ENCODE measurements at regions not wholly inside any gene's neighbourhood (a gene's known extent, or its start where the extent isn't known, plus 50 kb on each side); places are given as distances from the start of the nearest gene placed in this dataset.

DNA sequence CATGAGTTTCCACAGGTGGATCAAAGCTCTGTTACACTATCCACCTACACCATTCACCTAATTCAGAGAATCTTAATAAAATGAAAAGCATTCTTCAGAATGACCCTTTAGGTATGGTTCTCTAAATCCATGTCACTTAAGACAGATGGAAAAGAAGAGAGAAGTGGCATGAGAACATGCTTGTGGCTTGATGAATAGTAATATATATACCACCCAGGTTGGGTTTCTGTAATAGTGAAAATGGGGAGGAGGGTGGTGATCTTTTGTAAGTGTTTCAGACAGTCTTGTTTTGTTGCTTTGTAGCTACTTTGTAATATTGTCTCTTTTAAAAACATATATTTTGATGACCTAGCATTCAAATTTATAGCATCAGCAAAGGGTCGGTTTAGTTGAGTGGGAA is 469.8 kb downstream of the USP25 start:
- no TSS peak for BruUV-seq (replicated peaks)
- CTCF ChIA-PET = no interaction called here
- no peaks in the 10 kb centered on the region for H3K27me3 Mint-ChIP-seq (ENCODE audit: unreplicated experiment)

DNA sequence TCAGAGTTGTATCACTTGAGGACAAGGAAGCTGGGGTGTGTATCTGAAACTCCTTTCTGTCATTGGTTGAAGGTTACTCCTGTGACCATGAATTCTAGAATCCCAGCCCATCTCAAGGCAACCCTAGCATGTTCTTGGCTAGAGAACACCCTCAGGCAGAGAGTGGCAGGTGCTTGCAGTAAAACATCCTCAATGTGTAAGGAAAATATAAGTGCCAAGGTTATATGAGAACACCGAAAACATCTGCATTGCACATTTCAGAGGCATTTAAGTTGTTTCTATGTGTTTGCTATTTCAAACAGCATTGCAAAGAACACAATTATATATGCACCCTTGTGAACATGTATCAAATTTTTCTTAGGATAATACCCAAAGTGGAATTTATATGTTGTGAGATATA is 471.9 kb downstream of the USP25 start:
- DNase-seq = no peak
- Mint-ChIP-seq H3K27me3 (ENCODE audit: unreplicated experiment) (no peaks in the 10 kb centered on the region), H3K27ac (ENCODE audit: unreplicated experiment) (no peak overlapping the region), H3K4me1 (ENCODE audit: low read depth, unreplicated experiment) (peaks cover 9% of the 10 kb centered on the region), H3K9me3 (ENCODE audit: low read depth, unreplicated experiment) (peaks cover 6% of the 10 kb centered on the region), H3K4me3 (ENCODE audit: low read depth, unreplicated experiment) (no peak overlapping the region), H3K36me3 (ENCODE audit: insufficient read depth, unreplicated experiment) (no peaks in the 10 kb centered on the region)
- TF ChIP-seq, protein P1, sequence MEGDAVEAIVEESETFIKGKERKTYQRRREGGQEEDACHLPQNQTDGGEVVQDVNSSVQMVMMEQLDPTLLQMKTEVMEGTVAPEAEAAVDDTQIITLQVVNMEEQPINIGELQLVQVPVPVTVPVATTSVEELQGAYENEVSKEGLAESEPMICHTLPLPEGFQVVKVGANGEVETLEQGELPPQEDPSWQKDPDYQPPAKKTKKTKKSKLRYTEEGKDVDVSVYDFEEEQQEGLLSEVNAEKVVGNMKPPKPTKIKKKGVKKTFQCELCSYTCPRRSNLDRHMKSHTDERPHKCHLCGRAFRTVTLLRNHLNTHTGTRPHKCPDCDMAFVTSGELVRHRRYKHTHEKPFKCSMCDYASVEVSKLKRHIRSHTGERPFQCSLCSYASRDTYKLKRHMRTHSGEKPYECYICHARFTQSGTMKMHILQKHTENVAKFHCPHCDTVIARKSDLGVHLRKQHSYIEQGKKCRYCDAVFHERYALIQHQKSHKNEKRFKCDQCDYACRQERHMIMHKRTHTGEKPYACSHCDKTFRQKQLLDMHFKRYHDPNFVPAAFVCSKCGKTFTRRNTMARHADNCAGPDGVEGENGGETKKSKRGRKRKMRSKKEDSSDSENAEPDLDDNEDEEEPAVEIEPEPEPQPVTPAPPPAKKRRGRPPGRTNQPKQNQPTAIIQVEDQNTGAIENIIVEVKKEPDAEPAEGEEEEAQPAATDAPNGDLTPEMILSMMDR (IDR thresholded peaks at IDR 0.05; ENCODE audit: unreplicated experiment) = no peak
- no TSS peak for BruUV-seq (replicated peaks)
- intact Hi-C loops (cut with micrococcal nuclease; ENCODE audit: unreplicated experiment) = no loop called here
- CTCF ChIA-PET = no interaction called here

More for the DNA sequence above, 469.8 kb downstream of the USP25 start:
- TF ChIP-seq, protein P1 (IDR thresholded peaks at IDR 0.05; ENCODE audit: unreplicated experiment) = no peak
- no peak overlapping the region for H3K4me3 Mint-ChIP-seq (ENCODE audit: low read depth, unreplicated experiment)
- no peaks in the 10 kb centered on the region for H3K4me1 Mint-ChIP-seq (ENCODE audit: low read depth, unreplicated experiment)
- peaks cover 6% of the 10 kb centered on the region for H3K9me3 Mint-ChIP-seq (ENCODE audit: low read depth, unreplicated experiment)
- no peaks in the 10 kb centered on the region for H3K36me3 Mint-ChIP-seq (ENCODE audit: insufficient read depth, unreplicated experiment)
- no peak overlapping the region for H3K27ac Mint-ChIP-seq (ENCODE audit: unreplicated experiment)
- DNase-seq = no peak
- intact Hi-C loops (cut with micrococcal nuclease; ENCODE audit: unreplicated experiment) = loop anchor here (10.0 kb wide), 1 partner anchor 115 kb away; no protein-coding TSS in a partner anchor

DNA sequence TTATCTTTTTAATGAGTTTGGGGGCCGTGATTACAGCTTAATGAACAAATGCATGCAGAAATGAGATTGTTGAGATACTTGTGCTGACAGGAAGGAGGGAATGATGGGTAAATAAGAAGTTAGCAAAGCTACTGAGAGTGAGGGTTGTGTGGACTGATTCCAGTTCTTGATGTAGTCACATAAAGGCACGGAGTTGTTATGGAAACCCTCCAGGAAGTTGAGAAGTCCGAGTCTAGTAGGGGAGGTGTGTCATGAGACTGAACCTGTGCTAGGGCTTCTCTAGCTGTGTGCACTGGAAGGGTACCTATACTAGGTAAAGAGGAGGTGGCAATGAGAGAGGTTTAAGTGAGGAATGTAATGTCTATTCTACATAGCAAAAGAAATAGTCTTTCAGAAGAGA is 475.7 kb downstream of the USP25 start:
- peaks cover 9% of the 10 kb centered on the region for H3K4me1 Mint-ChIP-seq (ENCODE audit: low read depth, unreplicated experiment)
- intact Hi-C loops (cut with micrococcal nuclease; ENCODE audit: unreplicated experiment) = no loop called here
- no peak overlapping the region for H3K4me3 Mint-ChIP-seq (ENCODE audit: low read depth, unreplicated experiment)
- H3K27me3 Mint-ChIP-seq (ENCODE audit: unreplicated experiment) = no peaks in the 10 kb centered on the region
- TF ChIP-seq, protein P1 (IDR thresholded peaks at IDR 0.05; ENCODE audit: unreplicated experiment) = no peak
- H3K36me3 Mint-ChIP-seq (ENCODE audit: insufficient read depth, unreplicated experiment) = no peaks in the 10 kb centered on the region
- no peak for DNase-seq
- CTCF ChIA-PET = no interaction called here
- H3K9me3 Mint-ChIP-seq (ENCODE audit: low read depth, unreplicated experiment) = peaks cover 2% of the 10 kb centered on the region
- BruUV-seq (replicated peaks) = no TSS peak
- H3K27ac Mint-ChIP-seq (ENCODE audit: unreplicated experiment) = no peak overlapping the region

DNA sequence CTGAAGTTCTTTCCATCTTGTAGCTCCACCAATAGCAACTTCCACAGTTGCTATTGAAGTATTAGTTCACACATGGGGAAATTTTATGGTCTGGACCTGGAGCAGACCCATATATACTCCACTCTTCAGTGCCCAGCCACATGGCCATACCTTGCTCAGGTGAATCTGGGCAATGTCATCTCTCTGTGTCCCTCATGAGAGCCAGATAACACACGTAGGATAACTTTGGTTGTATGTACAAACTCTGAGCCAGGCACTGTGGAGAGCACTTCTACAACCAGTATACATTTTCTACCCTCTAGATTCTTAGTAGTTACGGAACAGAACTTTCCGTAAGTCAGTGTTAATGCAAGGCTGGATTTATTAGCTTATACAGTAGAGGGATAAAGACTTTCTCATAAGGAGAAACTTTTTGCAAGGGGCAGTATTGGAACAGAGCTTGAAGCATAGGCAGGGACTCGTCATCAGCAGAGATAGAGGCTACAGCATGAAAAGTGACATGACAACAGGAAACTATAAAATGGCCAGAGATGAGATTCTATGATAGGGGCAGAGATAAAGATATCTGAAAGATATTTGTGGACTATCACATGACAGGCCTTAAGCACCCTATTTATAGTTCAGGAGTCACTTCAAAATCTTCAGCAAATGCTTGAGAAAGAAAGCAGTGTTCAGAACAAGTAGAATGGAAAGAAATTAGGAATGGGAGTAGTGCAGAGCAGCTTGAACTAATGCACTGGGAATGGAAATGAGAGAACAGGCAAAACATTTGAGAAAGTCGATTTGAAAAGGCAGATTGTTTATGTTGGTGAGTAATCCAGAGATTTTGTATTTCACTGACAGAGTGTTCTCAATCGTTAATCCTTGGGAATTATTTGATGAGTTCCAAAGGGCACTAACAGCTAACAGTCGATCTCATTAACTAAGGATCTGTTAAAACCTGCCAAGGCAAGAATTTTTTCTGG is 481.8 kb downstream of the USP25 start:
- BruUV-seq (replicated peaks) = no TSS peak
- CTCF ChIA-PET = no interaction called here
- peaks cover 8% of the 10 kb centered on the region for H3K4me1 Mint-ChIP-seq (ENCODE audit: low read depth, unreplicated experiment)
- no peaks in the 10 kb centered on the region for H3K36me3 Mint-ChIP-seq (ENCODE audit: insufficient read depth, unreplicated experiment)
- no peak overlapping the region for H3K27ac Mint-ChIP-seq (ENCODE audit: unreplicated experiment)
- no peaks in the 10 kb centered on the region for H3K9me3 Mint-ChIP-seq (ENCODE audit: low read depth, unreplicated experiment)
- H3K27me3 Mint-ChIP-seq (ENCODE audit: unreplicated experiment) = no peaks in the 10 kb centered on the region
- no peak for DNase-seq
- TF ChIP-seq, protein P1 (IDR thresholded peaks at IDR 0.05; ENCODE audit: unreplicated experiment) = no peak
- no peak overlapping the region for H3K4me3 Mint-ChIP-seq (ENCODE audit: low read depth, unreplicated experiment)
- intact Hi-C loops (cut with micrococcal nuclease; ENCODE audit: unreplicated experiment) = no loop called here
